ENCODE measurements at regions not wholly inside any gene's neighbourhood (a gene's known extent, or its start where the extent isn't known, plus 50 kb on each side); places are given as distances from the start of the nearest gene placed in this dataset.

GRCh38 chr1:58136387-58136786, 410.1 kb downstream of the OMA1 start:
- no peak for TF ChIP-seq CTCF (IDR thresholded peaks at IDR 0.05; ENCODE audit: low read depth, low read length, missing control alignments)
- no peak overlapping the region for H3K4me3 ChIP-seq (replicated peaks; ENCODE audit: low read depth, low read length)
- DNase-seq (ENCODE audit: extremely low read depth, low read depth): no peak

GRCh38 chr1:58135821-58136321, 410.7 kb downstream of the OMA1 start:
- TF ChIP-seq CTCF (IDR thresholded peaks at IDR 0.05; ENCODE audit: low read depth, low read length, missing control alignments): no peak
- no peak for DNase-seq (ENCODE audit: extremely low read depth, low read depth)
- no peak overlapping the region for H3K4me3 ChIP-seq (replicated peaks; ENCODE audit: low read depth, low read length)

- DNase-seq (ENCODE audit: extremely low read depth, low read depth): no peak
- no peak for TF ChIP-seq CTCF (IDR thresholded peaks at IDR 0.05; ENCODE audit: low read depth, low read length, missing control alignments)
Measured at GRCh38 chr1:58133562-58133961, 413.0 kb downstream of the OMA1 start.

GRCh38 chr1:58123051-58123450, 423.5 kb downstream of the OMA1 start:
- no peak for DNase-seq (ENCODE audit: extremely low read depth, low read depth)
- TF ChIP-seq CTCF (IDR thresholded peaks at IDR 0.05; ENCODE audit: low read depth, low read length, missing control alignments): no peak
- H3K4me3 ChIP-seq (replicated peaks; ENCODE audit: low read depth, low read length): no peak overlapping the region

More at GRCh38 chr1:58133562-58133961, 413.0 kb downstream of the OMA1 start:
- no peak overlapping the region for H3K4me3 ChIP-seq (replicated peaks; ENCODE audit: low read depth, low read length)

- DNase-seq (ENCODE audit: extremely low read depth, low read depth): no peak
- no peak for TF ChIP-seq CTCF (IDR thresholded peaks at IDR 0.05; ENCODE audit: low read depth, low read length, missing control alignments)
- no peak overlapping the region for H3K4me3 ChIP-seq (replicated peaks; ENCODE audit: low read depth, low read length)
Measured at GRCh38 chr1:58119971-58120370, 426.6 kb downstream of the OMA1 start.

GRCh38 chr1:58116284-58116683, 430.2 kb downstream of the OMA1 start:
- no peak for TF ChIP-seq CTCF (IDR thresholded peaks at IDR 0.05; ENCODE audit: low read depth, low read length, missing control alignments)
- H3K4me3 ChIP-seq (replicated peaks; ENCODE audit: low read depth, low read length): no peak overlapping the region

GRCh38 chr1:58109646-58110200, 436.8 kb downstream of the OMA1 start:
- H3K4me3 ChIP-seq (replicated peaks; ENCODE audit: low read depth, low read length): no peak overlapping the region
- no peak for TF ChIP-seq CTCF (IDR thresholded peaks at IDR 0.05; ENCODE audit: low read depth, low read length, missing control alignments)
- DNase-seq (ENCODE audit: extremely low read depth, low read depth): no peak

More at GRCh38 chr1:58116284-58116683, 430.2 kb downstream of the OMA1 start:
- DNase-seq (ENCODE audit: extremely low read depth, low read depth): no peak

All from HFF-Myc (cell line).